IPS-NIHi11 (cell line): ENCODE measurements at regions not wholly inside any gene's neighbourhood (a gene's known extent, or its start where the extent isn't known, plus 50 kb on each side); places are given as distances from the start of the nearest gene placed in this dataset.
"Not testable (repeated sequence)": the region's sequence is repeated elsewhere in the genome, so short reads cannot be mapped to it uniquely, and the experiment has no call there.

Experiments used
- DNase-seq: peaks from one replicate; pipeline ENCODE4 v3.0.0; 2012; ENCODE audit warnings: mixed read lengths, low spot score

DNA sequence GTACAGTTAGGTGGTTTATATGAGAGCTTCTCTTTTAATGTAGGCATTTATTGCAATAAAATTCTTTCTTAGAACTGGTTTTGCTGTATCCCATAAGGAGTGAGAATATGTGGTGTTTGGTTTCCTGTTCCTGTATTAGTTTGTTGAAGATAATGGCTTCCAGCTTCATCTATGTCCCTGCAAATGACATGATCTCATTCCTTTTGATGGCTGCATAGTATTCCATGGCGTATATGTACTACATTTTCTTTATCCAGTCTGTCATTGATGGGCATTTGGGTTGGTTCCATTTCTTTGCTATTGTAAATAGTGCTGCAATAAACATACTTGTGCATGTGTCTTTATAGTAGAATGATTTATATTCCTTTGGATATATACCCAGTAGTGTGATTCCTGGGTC is 106.7 kb upstream of the IRS4 start:
- not testable (repeated sequence) for DNase-seq

- no peak for DNase-seq
Measured at GRCh38 chrX:108833993-108834392, 97.6 kb upstream of the IRS4 start.

DNA sequence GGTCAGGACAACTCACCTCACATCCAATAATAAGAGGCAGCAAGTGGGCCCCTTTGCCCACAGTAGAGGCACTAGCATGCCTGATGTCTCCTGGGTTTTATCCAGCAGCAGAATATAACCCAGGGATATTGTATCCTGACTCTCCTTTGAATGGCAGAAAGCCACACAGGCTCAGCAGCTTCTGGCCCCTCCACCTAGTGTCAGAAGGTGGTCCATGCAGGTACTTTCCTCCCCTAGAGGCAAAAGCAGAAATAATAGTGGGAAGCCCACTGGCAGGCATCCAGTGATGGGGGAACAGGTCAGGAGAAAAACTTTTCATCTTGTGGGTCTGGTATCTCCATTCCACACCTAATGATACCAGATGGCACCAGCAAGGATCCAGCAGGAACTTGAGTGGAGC is 75.5 kb upstream of the IRS4 start:
- DNase-seq, result peak; percentile 38

GRCh38 chrX:108795240-108795639 is 58.9 kb upstream of the IRS4 start:
- DNase-seq, result no peak
